Suppressor macrophage treated with lipopolysaccharide for 4 hours (primary cell): ENCODE measurements at regions not wholly inside any gene's neighbourhood (a gene's known extent, or its start where the extent isn't known, plus 50 kb on each side); places are given as distances from the start of the nearest gene placed in this dataset.
A peak's percentile ranks its signal among the peaks of the same experiment; 100 is the strongest.

Experiments
- DNase-seq: peaks from one replicate; pipeline ENCODE4 v3.0.0-alpha.2; 2020

DNA sequence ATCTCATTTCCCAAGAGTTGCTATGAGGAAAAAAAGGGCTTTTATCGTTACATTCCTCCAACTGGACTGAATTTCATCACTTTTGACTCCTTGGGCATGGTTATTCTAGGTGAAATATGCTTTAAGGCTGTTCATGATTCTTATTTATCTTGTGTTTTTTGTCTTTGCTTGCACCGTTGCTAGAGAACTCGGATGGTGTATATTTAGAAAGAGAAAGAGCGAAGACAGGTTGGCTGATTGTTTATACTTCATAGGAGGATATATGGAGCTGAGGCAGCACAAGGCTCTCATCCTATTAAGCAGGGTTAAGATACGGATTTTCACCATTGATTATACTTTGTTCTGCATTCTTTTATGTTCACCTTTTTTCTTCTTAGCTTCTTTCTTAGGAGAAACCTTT lies 94.9 kb upstream of the GEMIN8 start:
- no peak for DNase-seq

DNA sequence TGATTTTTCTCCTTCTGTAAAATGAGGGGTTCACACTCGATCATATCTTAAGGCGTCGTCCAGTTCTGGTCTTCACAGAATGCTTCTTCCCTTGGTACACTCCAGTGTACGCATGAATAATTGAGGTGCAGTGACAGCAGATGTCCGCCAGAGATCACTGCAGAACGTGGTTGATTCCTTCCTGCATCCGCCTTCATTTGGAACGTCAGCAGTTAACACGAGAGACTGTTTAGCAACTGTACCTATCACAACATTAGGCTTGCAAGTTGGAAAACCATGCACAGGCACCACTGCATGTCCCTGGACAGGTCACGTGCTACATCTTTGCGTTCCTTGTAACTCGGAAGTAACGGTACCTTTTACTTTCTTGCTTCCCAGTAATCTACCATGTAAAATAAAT lies 66.0 kb upstream of the GEMIN8 start:
- peak; percentile 47 for DNase-seq

DNA sequence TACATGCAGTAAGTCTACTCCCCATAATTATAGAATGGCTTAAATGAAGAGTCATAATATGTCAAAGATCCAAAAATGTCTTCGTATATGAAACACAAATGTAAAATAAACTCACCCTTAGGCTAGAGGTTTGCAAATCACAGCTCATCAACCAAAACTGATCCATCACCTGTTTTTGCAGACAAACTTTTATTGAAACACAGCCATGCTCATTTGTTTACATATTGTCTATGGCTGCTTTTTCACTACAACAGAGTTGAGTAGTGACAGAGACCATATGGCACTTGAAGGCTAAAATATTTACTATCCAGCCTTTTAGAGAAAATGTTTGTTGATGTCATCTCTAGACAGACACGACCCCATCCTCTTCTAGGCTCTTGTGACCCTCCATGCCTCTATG lies 64.5 kb upstream of the GEMIN8 start:
- DNase-seq, result no peak

DNA sequence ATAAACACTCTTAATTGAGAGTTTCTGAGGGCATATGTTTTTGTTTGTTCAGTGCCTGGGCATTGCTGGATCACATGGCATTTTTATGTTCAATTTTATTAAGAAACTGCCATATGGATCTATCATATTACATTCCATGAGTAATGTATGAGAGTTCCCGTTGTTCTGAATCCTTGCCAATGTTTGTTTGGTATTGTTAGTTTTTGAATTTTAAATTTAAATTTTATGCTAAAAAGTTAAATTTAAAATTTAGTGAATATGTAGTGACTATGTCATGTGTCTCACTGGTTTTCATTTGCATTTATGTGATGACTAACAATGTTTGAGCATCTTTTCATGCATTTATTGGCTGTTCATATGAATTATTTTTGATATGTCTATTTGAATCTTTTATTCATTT lies 54.8 kb upstream of the GEMIN8 start:
- DNase-seq, result no peak

DNA sequence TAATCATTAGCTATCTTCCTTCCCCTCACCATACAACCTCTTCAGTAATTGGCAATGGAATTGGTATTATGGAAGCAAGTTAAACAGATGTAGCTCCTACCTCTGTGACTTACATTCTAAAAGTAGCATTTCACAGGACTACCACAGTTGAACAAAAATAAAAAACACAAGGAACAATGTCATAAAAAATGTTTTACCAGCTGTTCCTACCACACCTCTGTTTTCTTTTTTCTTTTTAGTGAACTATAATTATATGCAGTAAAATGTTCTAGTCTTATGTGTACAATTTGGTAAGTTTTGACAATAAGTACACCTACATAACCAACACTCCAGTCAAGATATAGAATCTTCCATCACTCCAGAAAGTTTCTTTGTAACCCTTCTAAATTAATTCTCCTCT lies 54.1 kb upstream of the GEMIN8 start:
- no peak for DNase-seq

DNA sequence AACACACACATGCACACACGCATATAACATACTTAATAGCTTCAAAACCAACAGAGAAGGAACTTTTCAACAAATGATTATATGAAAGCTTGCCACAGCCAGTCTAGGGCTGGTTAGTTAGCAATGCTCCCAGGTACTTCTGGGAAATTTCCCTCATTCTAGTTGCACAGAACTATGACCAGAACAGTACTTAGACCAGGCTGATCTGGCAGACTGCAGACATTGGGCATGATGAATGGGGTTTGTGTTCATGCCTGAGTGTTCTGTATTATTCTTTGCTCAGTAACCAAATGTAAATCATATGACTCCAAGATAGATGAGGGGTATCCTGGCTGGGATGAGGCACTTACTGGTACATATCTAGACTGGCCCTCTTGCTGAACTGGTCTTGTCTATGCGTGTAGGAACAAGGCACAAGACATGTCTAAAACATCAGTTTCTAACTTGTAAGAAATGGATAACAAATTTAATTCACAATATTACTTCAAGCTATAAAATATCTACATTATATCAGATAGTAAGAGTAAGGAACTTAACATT lies 50.3 kb upstream of the GEMIN8 start:
- DNase-seq, result no peak
